Central memory CD8-positive, alpha-beta T cell (primary cell): ENCODE measurements at regions not wholly inside any gene's neighbourhood (a gene's known extent, or its start where the extent isn't known, plus 50 kb on each side); places are given as distances from the start of the nearest gene placed in this dataset.

ENCODE experiments used
- ATAC-seq: fragments of 150-1000 bp; cut with Tn5 transposase; replicated peaks from 2 replicates; pipeline ENCODE4 v1.10.0; 2022; ENCODE audit warnings: mild to moderate bottlenecking, moderate FRiP score, moderate number of reproducible peaks; ENCODE audit not compliant: poor library complexity, severe bottlenecking; ENCODE audit errors: extremely low read depth
- DNase-seq, 2 donors: peaks; one replicate each; pipeline ENCODE4 v3.0.0; 2021; ENCODE audit warnings: low spot score in 2 of 2
- H3K27ac Mint-ChIP-seq: one replicate; pipeline ENCODE4 v1.8.0; 2022; ENCODE audit warnings: low read depth, mild to moderate bottlenecking, moderate library complexity, mixed read lengths
- H3K27me3 Mint-ChIP-seq: one replicate; pipeline ENCODE4 v1.8.0; 2022; ENCODE audit warnings: mixed read lengths
- H3K36me3 Mint-ChIP-seq: one replicate; pipeline ENCODE4 v1.8.0; 2022; ENCODE audit warnings: mild to moderate bottlenecking, moderate library complexity, mixed read lengths; ENCODE audit not compliant: insufficient read depth
- H3K4me1 Mint-ChIP-seq: one replicate; pipeline ENCODE4 v1.8.0; 2022; ENCODE audit warnings: mixed read lengths
- H3K4me3 Mint-ChIP-seq: one replicate; pipeline ENCODE4 v1.8.0; 2022; ENCODE audit warnings: mild to moderate bottlenecking, moderate library complexity, mixed read lengths
- H3K9me3 Mint-ChIP-seq: one replicate; pipeline ENCODE4 v1.8.0; 2022; ENCODE audit warnings: mixed read lengths

DNA sequence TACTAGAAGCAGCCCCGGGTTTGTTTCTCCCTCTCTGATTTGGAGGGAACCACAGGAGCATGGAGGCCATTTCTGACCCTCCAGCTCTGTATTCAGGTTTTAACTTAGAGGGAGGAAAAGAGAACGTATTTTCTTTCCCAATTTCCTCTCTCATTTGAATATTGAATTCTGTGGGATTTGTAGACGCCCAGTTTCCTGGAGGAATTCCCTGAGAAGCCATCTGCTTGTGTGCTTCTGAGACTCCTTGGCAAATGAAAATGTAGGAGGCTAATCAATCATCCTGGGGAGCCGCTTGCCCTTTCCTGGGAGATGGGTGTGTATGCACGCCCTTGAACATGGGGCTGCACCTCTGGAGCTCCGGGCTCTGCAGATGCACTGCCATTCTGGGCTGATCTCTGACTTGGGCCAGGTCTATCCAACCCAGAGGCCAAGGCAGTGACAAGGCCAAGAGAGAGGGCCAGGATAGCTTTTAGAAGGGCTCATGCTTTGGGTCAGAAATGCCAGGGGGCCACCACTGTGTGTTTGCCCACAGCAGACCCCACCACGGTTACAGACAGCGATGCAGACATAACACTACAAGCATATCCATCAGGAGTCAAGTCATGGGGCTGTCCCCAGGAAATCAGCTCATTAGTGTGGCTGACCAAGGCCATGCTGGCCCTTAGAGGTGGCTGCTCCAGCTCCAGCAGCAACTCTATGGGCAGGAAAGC is 174.5 kb downstream of the C5orf15 start:
- no peaks in the 10 kb centered on the region for H3K9me3 Mint-ChIP-seq
- H3K27ac Mint-ChIP-seq: no peak overlapping the region
- DNase-seq: no peak
- H3K4me3 Mint-ChIP-seq: no peak overlapping the region
- no peaks in the 10 kb centered on the region for H3K36me3 Mint-ChIP-seq
- peaks cover 36% of the 10 kb centered on the region for H3K27me3 Mint-ChIP-seq
- no peak for ATAC-seq
- H3K4me1 Mint-ChIP-seq: no peaks in the 10 kb centered on the region

DNA sequence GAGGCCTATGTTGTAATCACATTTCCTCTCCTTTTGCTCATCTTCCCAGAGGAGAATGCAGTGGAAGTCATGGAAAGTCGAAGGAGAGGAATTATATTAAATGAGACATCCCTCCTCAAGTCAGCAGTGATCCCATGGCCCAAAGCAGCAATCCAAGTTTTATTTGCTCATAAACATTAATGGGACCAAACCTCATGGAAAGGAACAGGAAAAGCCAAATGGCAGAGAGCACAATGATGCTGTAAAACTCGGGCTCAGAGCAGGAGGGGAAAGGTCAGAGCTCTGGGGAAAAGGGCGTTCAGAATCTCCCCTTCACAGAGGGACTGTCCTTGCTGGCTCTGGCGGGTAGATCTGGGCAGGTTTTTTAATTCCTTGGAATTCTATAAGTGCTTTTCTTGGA is 175.8 kb downstream of the C5orf15 start:
- Mint-ChIP-seq H3K27ac (no peak overlapping the region), H3K36me3 (no peaks in the 10 kb centered on the region), H3K4me1 (no peaks in the 10 kb centered on the region), H3K27me3 (peaks cover 30% of the 10 kb centered on the region), H3K4me3 (no peak overlapping the region), H3K9me3 (no peaks in the 10 kb centered on the region)
- ATAC-seq: no peak
- DNase-seq: no peak

DNA sequence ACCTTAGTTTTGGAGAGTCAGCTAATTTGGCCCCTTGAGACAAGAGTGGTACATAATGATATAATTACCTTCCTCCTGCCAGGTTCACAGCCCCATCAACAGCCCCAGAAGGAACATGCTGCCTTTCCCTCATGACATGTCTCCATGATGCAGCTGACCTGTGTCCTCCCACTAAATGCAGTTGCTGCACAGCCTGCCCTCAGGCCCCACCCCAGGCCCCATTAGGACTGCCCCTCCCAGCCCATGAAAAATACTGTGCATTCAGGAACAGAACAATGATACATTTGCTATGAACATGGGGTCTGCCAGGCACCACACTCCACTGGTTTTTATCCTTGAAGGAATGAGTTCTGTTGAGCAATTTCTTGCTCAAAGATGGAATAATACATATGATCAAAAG is 176.4 kb downstream of the C5orf15 start:
- Mint-ChIP-seq H3K27me3 (peaks cover 23% of the 10 kb centered on the region), H3K27ac (no peak overlapping the region), H3K4me3 (no peak overlapping the region), H3K36me3 (no peaks in the 10 kb centered on the region), H3K4me1 (no peaks in the 10 kb centered on the region), H3K9me3 (no peaks in the 10 kb centered on the region)
- ATAC-seq (no peak), DNase-seq (no peak)

DNA sequence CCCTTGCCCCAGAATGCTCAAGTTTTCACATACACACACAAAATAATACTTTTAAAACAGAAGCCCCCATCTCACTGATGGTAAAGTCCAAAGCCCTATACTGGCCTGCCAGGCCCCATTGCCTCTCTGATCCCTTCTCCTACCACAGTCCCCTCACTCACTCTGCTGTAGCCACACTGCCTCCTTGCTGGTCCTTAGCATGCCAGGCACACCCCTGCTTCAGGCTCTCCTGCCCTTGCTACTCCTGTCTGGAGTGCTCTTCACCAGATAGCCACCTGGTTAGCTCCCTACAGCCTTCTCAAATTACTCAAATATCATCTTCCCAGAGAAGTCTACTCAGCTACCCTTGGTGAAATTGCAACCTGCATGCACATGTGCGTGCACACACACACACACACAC is 177.5 kb downstream of the C5orf15 start:
- DNase-seq (no peak), ATAC-seq (no peak)
- H3K27me3 Mint-ChIP-seq: peaks cover 12% of the 10 kb centered on the region
- no peaks in the 10 kb centered on the region for H3K36me3 Mint-ChIP-seq
- H3K4me3 Mint-ChIP-seq: no peak overlapping the region
- H3K4me1 Mint-ChIP-seq: no peaks in the 10 kb centered on the region
- H3K9me3 Mint-ChIP-seq: no peaks in the 10 kb centered on the region
- H3K27ac Mint-ChIP-seq: no peak overlapping the region

DNA sequence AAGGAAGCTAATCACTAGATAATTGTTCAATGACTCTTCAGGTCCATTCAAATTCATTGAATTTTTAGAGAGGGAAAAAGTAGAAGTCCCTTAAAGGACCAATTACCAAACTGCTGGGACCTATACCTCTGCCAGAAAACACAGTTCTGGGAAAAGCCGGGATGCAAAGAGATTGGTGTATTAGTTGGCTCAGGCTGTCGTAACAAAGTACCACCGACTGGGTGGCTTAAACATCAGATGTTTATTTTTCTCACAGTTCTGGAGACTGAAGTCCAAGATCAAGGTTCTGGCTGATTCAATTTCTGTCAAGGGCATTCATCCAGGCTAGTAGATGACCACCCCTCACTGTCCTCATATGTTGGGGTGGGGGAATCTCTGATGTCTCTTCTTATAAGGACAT is 177.1 kb upstream of the FSTL4 start:
- Mint-ChIP-seq H3K27me3 (peaks cover 11% of the 10 kb centered on the region), H3K4me1 (no peaks in the 10 kb centered on the region), H3K4me3 (no peak overlapping the region), H3K27ac (no peak overlapping the region), H3K36me3 (no peaks in the 10 kb centered on the region), H3K9me3 (no peaks in the 10 kb centered on the region)
- ATAC-seq: no peak
- no peak for DNase-seq

DNA sequence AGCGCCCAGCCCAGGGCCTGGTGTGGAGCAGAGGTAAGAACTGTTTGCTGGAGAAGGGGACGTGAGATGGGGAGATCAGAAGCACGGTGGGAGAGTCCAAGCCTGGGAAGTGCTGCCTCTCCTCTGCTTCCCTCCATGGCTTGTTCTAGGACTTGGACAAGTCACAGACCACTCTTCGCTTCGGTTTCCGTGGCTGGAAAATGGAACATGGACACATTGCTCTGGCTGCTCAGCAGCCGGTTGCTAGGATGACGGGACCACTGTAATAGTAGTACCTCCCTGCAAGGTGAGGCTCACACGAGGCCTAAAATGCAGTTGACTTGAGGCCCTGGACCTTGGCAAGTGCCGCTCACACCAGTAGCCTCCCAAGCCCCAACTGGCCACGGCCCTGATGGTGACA is 175.8 kb upstream of the FSTL4 start:
- no peak for ATAC-seq
- H3K27me3 Mint-ChIP-seq: peaks cover 11% of the 10 kb centered on the region
- H3K36me3 Mint-ChIP-seq: no peaks in the 10 kb centered on the region
- H3K4me1 Mint-ChIP-seq: no peaks in the 10 kb centered on the region
- no peak overlapping the region for H3K27ac Mint-ChIP-seq
- no peak for DNase-seq
- H3K4me3 Mint-ChIP-seq: no peak overlapping the region
- H3K9me3 Mint-ChIP-seq: no peaks in the 10 kb centered on the region

DNA sequence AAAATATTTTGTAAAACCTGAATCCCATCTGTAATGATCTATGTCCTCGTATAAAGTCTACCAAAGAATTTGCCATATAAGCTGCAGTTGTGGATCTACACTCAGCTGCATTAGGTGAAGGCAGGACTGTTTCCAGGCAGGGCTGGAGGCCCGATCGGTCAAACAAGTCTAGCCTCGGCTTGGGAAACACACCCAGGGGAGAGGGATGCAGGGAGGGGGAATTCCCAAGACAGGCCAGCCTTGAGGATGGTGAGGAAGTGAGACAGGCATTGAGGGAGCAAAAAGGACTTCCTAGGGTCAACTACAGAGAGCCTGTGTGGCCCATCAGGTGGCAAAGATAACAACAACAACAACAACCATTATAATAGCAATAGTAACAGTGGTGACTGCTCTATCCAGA is 174.1 kb upstream of the FSTL4 start:
- no peaks in the 10 kb centered on the region for H3K36me3 Mint-ChIP-seq
- H3K4me1 Mint-ChIP-seq: no peaks in the 10 kb centered on the region
- no peak overlapping the region for H3K27ac Mint-ChIP-seq
- DNase-seq (no peak), ATAC-seq (no peak)
- H3K4me3 Mint-ChIP-seq: no peak overlapping the region
- H3K9me3 Mint-ChIP-seq: no peaks in the 10 kb centered on the region
- peaks cover 1% of the 10 kb centered on the region for H3K27me3 Mint-ChIP-seq

DNA sequence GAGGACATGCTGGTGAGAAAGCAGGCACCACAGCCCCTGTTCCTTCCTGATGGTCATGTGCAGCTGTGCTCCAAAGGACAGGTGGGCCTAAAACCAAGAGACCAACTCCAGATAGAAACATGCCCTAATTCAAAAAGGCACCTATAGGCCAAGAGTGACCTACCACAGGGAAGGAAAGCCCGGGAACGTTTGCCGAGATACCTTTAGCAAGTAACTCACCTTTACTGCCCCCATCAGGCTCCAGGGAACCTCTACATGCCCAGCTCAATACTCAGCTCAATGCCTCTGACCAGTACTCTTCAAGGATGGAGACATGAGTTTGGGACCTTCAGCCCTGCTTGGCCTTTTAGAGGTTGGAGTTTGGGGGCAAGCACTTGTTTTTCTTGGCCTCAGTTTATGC is 172.8 kb upstream of the FSTL4 start:
- ATAC-seq (no peak), DNase-seq (no peak)
- Mint-ChIP-seq H3K27ac (no peak overlapping the region), H3K4me1 (no peaks in the 10 kb centered on the region), H3K36me3 (no peaks in the 10 kb centered on the region), H3K9me3 (no peaks in the 10 kb centered on the region), H3K27me3 (no peaks in the 10 kb centered on the region), H3K4me3 (no peak overlapping the region)

DNA sequence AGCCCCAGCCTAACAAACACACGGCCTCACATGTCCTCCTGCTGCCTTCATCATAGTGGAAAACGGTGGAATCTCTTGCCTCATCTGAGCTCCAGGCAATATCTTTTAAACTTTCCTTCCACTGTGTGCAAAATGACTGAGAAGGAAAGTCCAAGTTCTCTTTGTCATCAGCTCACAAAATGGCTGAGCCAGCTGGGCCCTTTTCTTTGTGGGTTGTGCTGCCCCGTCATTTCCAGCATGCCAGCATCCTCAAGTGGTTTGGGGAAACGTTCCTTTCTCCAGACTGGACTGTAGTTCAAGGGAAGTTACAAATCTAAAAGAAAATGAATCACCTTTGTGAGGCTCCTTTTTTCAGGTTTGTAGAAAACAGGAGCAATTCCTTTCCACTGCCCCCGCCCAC is 171.1 kb upstream of the FSTL4 start:
- Mint-ChIP-seq H3K27me3 (no peaks in the 10 kb centered on the region), H3K4me3 (no peak overlapping the region), H3K27ac (no peak overlapping the region), H3K36me3 (no peaks in the 10 kb centered on the region), H3K4me1 (no peaks in the 10 kb centered on the region), H3K9me3 (no peaks in the 10 kb centered on the region)
- DNase-seq (no peak), ATAC-seq (no peak)

DNA sequence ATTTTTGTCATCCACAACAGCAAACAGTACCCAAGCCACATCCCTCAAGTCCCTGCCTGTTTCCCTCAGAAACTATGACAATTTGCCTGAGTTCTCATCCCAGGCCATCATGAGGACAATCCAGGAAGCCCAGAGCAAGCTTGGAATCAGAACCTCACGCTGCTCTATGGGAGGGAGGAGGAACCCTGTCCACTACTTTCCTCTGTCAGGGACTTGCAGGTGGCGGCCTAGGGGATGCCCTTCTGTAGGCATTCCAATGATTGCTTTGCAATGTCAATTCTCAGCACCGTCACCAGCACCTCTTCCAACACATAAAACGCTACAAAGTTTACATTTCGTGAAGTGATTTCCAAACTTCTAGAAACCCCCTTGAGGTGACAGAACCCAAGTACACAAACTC is 170.4 kb upstream of the FSTL4 start:
- no peak overlapping the region for H3K4me3 Mint-ChIP-seq
- no peaks in the 10 kb centered on the region for H3K36me3 Mint-ChIP-seq
- no peak for DNase-seq
- no peak overlapping the region for H3K27ac Mint-ChIP-seq
- no peaks in the 10 kb centered on the region for H3K27me3 Mint-ChIP-seq
- H3K4me1 Mint-ChIP-seq: no peaks in the 10 kb centered on the region
- H3K9me3 Mint-ChIP-seq: no peaks in the 10 kb centered on the region
- no peak for ATAC-seq

DNA sequence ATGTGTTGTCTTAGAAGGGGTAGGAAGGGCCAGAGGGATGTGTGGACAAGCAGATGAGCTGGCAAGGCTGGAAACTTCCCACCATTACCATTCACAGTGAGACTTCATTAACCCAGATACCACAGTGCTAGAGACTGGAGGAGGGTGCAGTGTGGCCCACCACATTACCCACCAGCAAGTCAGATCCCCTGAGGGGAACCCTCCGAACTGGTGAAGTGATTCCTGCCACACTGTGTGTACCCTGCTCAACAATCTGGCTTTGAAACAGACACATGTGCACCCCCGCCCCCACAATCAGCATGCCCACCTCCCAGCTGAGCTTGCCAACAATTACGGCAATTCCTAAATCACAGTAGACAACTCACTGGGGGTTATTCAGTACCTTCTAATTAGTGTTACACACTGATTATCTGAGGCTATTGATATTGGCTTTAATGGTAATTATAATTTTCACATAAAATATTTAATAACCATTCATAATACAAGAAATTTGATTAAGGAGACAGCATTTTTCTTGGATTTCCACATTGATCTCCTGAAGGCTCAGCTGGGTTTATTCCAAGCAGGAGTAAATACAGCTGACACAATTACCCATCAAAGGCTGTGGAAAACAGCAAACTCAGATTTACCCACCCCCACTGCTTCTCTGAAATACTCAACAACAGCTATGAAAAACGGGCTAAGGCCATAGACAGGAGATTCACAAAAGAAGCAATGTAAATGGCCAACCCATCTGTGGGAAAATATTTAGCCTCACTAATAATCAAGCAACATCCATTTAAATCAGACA is 169.3 kb upstream of the FSTL4 start:
- ATAC-seq (no peak), DNase-seq (no peak)
- Mint-ChIP-seq H3K27me3 (no peaks in the 10 kb centered on the region), H3K9me3 (no peaks in the 10 kb centered on the region), H3K4me1 (no peaks in the 10 kb centered on the region), H3K27ac (no peak overlapping the region), H3K4me3 (no peak overlapping the region), H3K36me3 (no peaks in the 10 kb centered on the region)

DNA sequence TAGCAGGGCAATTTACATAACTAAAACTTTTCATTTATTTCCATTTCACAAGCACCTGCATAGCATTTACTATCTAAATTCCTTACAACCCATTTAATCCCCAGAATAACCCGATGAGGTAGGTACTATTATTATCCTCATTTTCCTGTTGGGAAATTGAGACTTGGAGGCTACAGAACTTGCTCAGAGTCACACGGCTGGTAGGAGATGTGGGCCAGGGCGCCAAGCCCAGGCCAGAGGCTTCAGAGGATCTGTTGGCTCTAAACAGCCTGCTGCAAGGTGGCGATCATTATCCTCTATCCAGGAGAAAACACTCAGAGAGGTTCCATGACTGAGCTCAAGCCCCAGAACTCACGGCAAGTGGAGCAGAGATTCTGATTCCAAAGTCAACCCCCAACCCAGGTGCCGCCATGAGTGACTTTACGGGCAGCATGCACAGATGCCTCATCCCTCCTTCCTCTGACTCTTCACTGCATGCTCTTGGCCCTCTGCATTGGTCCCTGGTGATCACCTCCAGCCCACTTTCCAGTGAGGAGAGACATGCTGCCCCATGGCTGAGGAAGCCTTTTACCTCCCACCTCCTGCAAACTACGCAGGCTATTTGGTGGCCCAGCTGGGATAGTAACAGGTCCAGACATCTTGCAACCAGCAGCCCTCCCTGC is 168.4 kb upstream of the FSTL4 start:
- H3K9me3 Mint-ChIP-seq: no peaks in the 10 kb centered on the region
- no peaks in the 10 kb centered on the region for H3K4me1 Mint-ChIP-seq
- no peak for DNase-seq
- H3K27ac Mint-ChIP-seq: no peak overlapping the region
- H3K27me3 Mint-ChIP-seq: no peaks in the 10 kb centered on the region
- H3K4me3 Mint-ChIP-seq: no peak overlapping the region
- no peaks in the 10 kb centered on the region for H3K36me3 Mint-ChIP-seq
- no peak for ATAC-seq
